ENCODE measurements at regions not wholly inside any gene's neighbourhood (a gene's known extent, or its start where the extent isn't known, plus 50 kb on each side); places are given as distances from the start of the nearest gene placed in this dataset.

DNA sequence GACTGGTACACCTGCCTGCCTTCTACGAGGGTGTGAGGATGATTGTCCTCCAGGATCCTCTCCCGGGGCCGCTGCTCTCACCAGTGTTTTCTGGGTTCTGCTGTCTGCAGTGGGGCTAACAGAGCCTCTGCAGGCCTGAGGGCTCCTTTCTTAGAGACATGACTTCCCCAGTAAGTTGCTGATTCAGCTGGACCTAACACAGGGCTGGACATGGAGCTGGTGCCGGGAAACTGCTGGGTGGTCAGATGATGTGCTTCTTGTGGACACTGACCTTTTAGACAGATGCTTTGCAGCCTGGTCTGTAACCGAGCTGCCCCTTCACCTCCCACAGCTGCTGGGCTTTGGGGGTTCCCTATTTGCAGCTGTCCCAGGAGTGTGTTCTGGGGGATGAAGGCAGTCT is 71.5 kb downstream of the FOXL1 start:
- DNase-seq (ENCODE audit: insufficient read length) (no peak), FAIRE-seq (no peak)
- TF ChIP-seq TAF1 (IDR thresholded peaks at IDR 0.05; ENCODE audit: borderline replicate concordance, low read depth, low read length) (no peak), POLR2A (IDR thresholded peaks at IDR 0.05; ENCODE audit: low read depth, low read length) (no peak), POLR2AphosphoS5 (IDR thresholded peaks at IDR 0.05; ENCODE audit: low read depth, low read length) (no peak)

DNA sequence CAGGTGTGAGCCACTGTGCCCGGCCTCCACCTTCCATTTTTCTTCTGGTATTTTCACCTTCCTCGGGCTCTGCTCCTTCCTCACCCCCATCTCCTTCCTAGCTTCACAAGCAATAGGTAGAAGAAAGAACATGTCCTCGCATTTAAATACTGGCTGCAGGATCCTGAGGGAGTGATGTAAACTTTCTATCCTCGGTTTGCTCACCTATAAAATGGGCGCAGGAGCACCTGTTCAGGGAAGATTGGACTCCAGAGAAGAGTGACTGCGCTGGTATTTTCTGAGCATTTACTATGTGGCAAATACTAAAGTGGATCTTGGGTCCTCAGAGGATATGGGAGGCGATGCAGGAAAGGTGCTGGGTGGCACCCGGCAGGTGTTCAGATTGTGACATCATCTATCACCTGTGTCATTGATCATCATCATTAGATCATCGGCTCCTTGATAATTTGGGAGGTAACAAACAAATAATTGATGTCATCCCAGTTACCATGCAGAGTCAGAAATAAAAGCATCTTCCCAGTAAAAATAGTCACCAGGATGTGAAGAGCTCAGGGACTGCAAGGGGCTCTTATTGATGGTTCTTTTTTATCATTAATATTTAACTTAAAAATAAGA is 72.8 kb downstream of the FOXL1 start:
- TF ChIP-seq POLR2A (IDR thresholded peaks at IDR 0.05; ENCODE audit: low read depth, low read length) = no peak
- TF ChIP-seq TAF1 (IDR thresholded peaks at IDR 0.05; ENCODE audit: borderline replicate concordance, low read depth, low read length) = no peak
- no peak for TF ChIP-seq POLR2AphosphoS5 (IDR thresholded peaks at IDR 0.05; ENCODE audit: low read depth, low read length)
- DNase-seq (ENCODE audit: insufficient read length) (no peak), FAIRE-seq (no peak)

DNA sequence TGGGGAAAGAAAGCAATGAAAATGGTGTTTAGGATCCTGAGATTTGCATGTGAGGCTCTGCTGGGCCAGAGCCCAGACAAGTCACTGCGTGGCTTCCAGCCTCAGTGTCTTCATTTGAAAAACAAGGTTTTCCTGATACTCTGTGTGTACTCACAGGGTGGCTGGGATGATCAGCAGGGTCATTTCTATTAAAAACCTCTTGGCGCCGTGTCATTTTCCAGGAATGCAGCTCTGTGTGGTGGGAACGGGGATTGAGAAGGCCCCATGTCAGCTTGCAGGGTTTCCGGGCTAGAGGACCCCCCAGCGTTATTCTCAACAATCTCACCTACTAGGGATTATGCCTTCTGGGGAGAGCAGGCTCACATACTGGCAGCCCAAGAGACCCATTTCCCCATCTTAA is 73.5 kb downstream of the FOXL1 start:
- FAIRE-seq (no peak), DNase-seq (ENCODE audit: insufficient read length) (no peak)
- TF ChIP-seq POLR2AphosphoS5 (IDR thresholded peaks at IDR 0.05; ENCODE audit: low read depth, low read length) = no peak
- TF ChIP-seq TAF1 (IDR thresholded peaks at IDR 0.05; ENCODE audit: borderline replicate concordance, low read depth, low read length) = no peak
- TF ChIP-seq POLR2A (IDR thresholded peaks at IDR 0.05; ENCODE audit: low read depth, low read length) = no peak

DNA sequence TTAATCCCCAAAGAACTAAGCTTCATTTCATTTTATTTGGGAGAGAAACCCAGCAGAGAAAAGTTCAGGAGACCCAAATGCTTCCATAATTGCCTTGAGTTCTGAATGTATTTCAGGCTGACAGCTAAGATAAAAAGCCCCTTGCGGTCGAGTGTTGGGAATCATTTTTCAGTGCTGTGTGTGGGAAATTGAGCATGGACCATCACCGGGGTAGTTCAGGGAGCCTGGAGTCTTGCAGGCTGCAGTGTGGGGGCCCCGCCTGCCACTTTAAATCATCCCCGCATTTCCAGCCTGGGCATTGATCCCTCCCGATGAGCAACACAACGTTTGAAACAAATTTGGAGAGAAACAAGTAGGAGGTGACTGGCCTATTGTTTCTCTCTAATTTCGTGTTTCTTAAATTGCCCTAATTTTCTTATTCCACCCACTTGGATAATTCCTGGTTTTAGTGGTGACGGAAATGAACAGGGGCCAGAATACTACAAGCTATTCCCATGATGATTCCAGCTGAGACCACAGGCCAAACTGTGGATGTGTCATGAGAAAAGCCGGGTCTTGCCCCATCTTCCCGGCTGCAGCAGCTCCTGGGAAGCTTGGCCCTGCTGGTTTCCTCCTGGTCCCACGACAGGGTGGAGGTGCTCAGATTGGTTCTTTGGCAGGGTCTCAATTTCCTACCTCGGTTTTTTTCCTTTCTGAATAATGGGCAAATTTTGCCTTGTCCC is 75.1 kb downstream of the FOXL1 start:
- no peak for TF ChIP-seq TAF1 (IDR thresholded peaks at IDR 0.05; ENCODE audit: borderline replicate concordance, low read depth, low read length)
- TF ChIP-seq POLR2AphosphoS5 (IDR thresholded peaks at IDR 0.05; ENCODE audit: low read depth, low read length) = no peak
- no peak for DNase-seq (ENCODE audit: insufficient read length)
- FAIRE-seq = no peak

DNA sequence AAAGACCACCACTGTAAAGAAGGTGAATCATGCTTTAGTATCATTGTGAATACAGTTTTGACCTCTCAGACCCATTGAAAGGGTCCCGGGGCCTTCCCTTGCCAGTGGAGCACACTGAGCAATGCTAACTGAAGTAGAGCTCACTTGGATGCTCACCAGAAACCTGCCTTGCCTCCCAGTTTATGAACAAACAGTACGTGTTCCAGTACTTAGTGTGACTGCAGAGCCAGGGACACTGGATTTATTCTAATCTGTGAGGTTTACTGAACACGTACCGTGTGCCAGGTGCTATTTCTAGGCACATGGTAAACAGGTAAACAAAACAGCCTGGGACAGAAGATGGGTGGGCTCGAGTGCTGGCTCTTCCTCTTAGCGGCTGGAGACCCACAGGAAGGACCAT is 79.6 kb downstream of the FOXL1 start:
- no peak for TF ChIP-seq POLR2AphosphoS5 (IDR thresholded peaks at IDR 0.05; ENCODE audit: low read depth, low read length)
- no peak for TF ChIP-seq POLR2A (IDR thresholded peaks at IDR 0.05; ENCODE audit: low read depth, low read length)
- TF ChIP-seq TAF1 (IDR thresholded peaks at IDR 0.05; ENCODE audit: borderline replicate concordance, low read depth, low read length) = no peak
- DNase-seq (ENCODE audit: insufficient read length) (no peak), FAIRE-seq (no peak)

DNA sequence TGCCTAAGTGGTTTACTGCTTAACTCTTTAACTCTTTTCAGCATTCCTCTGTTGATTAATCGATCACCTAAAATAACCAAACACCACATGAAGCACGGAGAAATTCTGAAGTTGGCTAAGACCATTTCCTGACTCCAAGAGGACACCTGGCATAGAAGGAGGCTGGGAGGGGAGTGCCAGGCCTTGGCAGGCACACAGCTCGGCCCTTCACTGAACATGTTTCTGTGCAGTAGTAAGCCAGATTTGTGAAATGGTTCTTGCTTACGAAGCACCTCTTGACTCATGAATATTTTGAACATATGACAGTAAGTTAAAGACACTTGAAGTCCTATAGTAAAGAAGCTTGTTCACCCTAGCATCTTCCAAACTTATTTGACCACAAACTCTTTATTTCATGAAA is 82.3 kb downstream of the FOXL1 start:
- DNase-seq (ENCODE audit: insufficient read length) (no peak), FAIRE-seq (no peak)
- TF ChIP-seq POLR2AphosphoS5 (IDR thresholded peaks at IDR 0.05; ENCODE audit: low read depth, low read length) = no peak
- no peak for TF ChIP-seq POLR2A (IDR thresholded peaks at IDR 0.05; ENCODE audit: low read depth, low read length)
- no peak for TF ChIP-seq TAF1 (IDR thresholded peaks at IDR 0.05; ENCODE audit: borderline replicate concordance, low read depth, low read length)

DNA sequence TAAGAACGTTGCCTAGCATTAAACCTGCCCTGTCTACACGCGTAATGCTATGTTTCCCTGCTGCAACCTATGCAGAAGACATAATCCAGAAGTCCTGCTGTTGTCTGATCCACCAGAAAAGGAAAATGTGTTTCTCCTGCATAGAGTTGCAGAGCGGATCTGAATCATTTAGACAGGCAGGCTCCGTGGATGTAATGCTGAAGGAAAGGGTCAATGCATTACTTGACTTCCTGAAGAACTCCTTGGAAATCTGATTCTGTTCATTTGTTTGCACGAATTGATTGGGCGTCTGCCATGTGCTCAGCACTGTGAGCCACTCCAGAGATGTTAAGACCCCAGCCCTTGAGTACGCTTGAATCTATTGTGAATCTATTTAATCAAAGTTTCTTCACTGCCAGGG is 83.4 kb downstream of the FOXL1 start:
- FAIRE-seq = no peak
- TF ChIP-seq TAF1 (IDR thresholded peaks at IDR 0.05; ENCODE audit: borderline replicate concordance, low read depth, low read length) (no peak), POLR2AphosphoS5 (IDR thresholded peaks at IDR 0.05; ENCODE audit: low read depth, low read length) (no peak), POLR2A (IDR thresholded peaks at IDR 0.05; ENCODE audit: low read depth, low read length) (no peak)
- DNase-seq (ENCODE audit: insufficient read length) = no peak

DNA sequence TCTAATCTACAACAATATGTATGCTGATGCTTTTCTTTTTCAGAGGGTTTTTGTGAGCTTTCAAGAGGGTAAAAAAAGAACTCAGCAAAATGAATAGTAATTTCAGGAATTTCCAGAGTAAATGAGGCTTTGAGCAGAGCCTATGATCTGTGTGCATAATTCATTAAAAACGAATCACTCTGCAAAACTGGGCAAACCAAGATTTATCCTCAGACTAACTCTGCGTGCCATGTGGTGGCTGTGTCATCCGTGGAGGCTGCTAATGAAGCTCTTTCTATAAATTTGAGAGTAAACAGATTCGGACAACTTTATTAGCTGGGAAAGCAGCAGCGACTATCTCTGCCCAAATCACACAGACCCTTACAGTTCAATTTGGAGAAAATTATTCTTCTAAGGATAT is 83.8 kb downstream of the FOXL1 start:
- DNase-seq (ENCODE audit: insufficient read length) (no peak), FAIRE-seq (no peak)
- TF ChIP-seq POLR2AphosphoS5 (IDR thresholded peaks at IDR 0.05; ENCODE audit: low read depth, low read length) = no peak
- no peak for TF ChIP-seq TAF1 (IDR thresholded peaks at IDR 0.05; ENCODE audit: borderline replicate concordance, low read depth, low read length)
- TF ChIP-seq POLR2A (IDR thresholded peaks at IDR 0.05; ENCODE audit: low read depth, low read length) = no peak

DNA sequence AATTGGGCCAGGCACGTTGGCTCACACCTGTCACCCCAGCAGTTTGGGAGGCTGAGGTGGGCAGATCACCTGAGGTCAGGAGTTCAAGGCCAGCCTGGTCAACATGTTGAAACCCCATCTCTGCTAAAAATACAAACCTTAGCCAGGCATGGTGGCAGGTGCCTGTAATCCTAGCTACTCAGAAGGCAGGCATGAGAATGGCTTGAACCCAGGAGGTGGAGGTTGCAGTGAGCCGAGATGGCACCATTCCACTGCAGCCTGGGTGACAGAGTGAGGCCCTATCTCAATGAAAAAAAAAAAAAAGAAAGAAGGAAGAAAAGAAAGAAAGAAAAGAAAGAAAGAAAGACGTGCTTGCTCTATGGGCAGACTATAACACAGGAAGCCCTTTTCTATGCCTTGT is 84.4 kb downstream of the FOXL1 start:
- no peak for TF ChIP-seq TAF1 (IDR thresholded peaks at IDR 0.05; ENCODE audit: borderline replicate concordance, low read depth, low read length)
- FAIRE-seq (no peak), DNase-seq (ENCODE audit: insufficient read length) (no peak)

DNA sequence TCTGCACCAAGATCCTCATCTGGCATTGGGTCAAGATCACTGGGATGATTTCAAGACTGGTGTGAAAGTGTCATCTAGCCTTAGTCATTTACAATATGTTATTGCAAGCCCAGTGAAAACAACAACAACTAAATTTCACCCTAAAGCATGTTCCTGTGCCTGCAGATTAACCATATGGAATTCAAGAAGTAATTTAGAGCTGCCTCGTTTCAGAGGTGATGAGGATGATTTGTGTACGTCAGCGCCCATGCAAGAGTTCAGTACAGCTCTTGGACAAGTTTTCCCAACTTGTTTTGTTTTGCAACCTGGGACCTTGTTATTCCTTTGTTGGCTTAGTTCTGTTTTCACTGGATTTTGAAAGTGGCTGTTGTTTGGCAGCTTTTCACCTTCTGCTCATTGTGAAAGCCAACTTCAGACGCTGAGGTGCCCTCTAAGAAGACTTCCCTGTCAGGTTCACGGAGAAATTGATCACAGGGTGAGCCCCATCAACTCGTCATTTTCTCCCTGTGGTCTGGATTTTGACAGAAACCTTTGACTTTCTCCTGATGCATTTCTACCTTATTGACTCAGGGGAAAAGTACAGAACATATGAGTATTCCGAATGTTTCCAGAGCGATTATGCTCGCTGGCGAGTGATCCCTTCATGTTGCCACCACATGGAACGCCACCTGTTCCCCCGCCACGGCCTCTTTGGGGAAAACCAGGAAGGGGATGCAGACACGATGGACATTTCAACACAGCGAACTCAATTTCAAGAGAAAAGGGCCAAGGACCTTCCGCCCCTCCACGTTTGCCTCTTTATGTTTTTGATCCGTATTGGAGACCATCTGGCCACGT is 85.6 kb downstream of the FOXL1 start:
- TF ChIP-seq POLR2A (IDR thresholded peaks at IDR 0.05; ENCODE audit: low read depth, low read length) = no peak
- no peak for TF ChIP-seq TAF1 (IDR thresholded peaks at IDR 0.05; ENCODE audit: borderline replicate concordance, low read depth, low read length)
- TF ChIP-seq POLR2AphosphoS5 (IDR thresholded peaks at IDR 0.05; ENCODE audit: low read depth, low read length) = no peak
- no peak for DNase-seq (ENCODE audit: insufficient read length)
- FAIRE-seq = no peak

DNA sequence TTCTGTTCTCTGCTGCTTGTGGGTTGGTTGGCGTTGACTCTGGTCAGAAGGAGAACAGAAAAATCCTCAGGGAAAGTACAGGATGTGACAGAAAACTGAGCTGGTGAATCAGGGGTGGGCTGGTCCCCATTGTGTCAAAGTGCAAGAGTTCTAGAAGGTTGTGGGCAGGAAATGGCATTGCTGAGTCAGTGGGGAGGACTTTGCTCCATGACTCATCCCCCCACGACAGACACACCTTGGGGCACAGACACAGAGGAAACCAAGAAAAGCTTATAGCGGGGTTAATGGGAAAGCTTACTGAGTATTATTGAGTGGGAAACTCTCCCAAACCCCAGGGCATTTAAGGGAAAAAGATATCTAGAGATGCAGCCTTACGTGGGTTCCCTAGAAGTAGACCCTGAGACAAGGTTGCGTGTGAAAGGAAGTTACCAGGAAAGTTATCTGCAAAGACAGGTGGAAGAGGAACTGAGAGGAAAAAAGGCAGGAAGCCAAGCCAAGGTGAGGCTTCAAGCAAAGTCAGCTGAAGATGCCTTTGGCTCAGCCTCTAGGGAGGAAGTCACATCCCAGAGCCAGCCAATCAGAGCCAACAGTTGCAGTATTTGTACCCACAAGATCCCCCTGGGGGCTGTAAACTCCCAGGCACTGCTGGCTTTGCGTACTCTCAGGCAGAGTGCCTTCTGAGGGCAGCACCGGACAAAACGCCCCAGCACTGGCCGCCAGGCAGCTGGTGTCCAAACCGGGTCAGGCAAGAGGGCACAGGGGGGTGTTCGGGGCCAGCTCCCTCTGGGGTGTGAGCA is 86.4 kb downstream of the FOXL1 start:
- TF ChIP-seq TAF1 (IDR thresholded peaks at IDR 0.05; ENCODE audit: borderline replicate concordance, low read depth, low read length) (no peak), POLR2A (IDR thresholded peaks at IDR 0.05; ENCODE audit: low read depth, low read length) (no peak), POLR2AphosphoS5 (IDR thresholded peaks at IDR 0.05; ENCODE audit: low read depth, low read length) (no peak)
- FAIRE-seq (no peak), DNase-seq (ENCODE audit: insufficient read length) (no peak)

All from GM12892 (cell line).